ENCODE measurements at regions not wholly inside any gene's neighbourhood (a gene's known extent, or its start where the extent isn't known, plus 50 kb on each side); places are given as distances from the start of the nearest gene placed in this dataset.

DNA sequence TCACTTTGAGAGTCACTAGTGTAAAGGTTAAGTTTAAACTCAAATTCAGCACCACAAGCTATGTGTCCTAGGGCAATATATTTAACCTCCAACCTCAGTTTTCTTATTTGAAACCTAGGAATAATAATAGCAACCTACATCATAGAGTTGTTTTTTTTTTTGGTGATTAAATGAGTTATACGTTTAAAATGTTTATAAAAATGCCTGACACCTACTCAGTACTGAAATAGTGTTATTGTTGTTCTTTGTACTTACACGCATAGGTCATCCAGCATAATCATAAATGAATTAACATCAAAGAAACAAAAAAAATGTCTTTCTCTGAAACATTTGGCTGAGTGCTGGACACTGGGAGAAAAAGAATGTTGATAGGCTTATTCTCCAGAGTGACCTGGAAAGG lies 266.8 kb upstream of the PRMT6 start:
- TF ChIP-seq, protein P1, sequence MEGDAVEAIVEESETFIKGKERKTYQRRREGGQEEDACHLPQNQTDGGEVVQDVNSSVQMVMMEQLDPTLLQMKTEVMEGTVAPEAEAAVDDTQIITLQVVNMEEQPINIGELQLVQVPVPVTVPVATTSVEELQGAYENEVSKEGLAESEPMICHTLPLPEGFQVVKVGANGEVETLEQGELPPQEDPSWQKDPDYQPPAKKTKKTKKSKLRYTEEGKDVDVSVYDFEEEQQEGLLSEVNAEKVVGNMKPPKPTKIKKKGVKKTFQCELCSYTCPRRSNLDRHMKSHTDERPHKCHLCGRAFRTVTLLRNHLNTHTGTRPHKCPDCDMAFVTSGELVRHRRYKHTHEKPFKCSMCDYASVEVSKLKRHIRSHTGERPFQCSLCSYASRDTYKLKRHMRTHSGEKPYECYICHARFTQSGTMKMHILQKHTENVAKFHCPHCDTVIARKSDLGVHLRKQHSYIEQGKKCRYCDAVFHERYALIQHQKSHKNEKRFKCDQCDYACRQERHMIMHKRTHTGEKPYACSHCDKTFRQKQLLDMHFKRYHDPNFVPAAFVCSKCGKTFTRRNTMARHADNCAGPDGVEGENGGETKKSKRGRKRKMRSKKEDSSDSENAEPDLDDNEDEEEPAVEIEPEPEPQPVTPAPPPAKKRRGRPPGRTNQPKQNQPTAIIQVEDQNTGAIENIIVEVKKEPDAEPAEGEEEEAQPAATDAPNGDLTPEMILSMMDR (conservative IDR thresholded peaks at IDR 0.05; ENCODE audit: low read depth, low read length) = no peak
- no peak for TF ChIP-seq EZH2 (IDR thresholded peaks at IDR 0.05; ENCODE audit: borderline replicate concordance, low read depth, low read length, poor library complexity, severe bottlenecking)

Data from A673 (cell line).